IgD-negative memory B cell (primary cell): ENCODE measurements at regions not wholly inside any gene's neighbourhood (a gene's known extent, or its start where the extent isn't known, plus 50 kb on each side); places are given as distances from the start of the nearest gene placed in this dataset.
"Not testable (repeated sequence)": the region's sequence is repeated elsewhere in the genome, so short reads cannot be mapped to it uniquely, and the experiment has no call there.

Experiments used
- H3K27ac Mint-ChIP-seq, 3 donors: one replicate each; pipeline ENCODE4 v1.8.0; 2020 to 2022; ENCODE audit warnings: mild to moderate bottlenecking in 3 of 3, mixed read lengths in 3 of 3, moderate library complexity in 1 of 3
- H3K27me3 Mint-ChIP-seq: one replicate; pipeline ENCODE4 v1.8.0; 2021; ENCODE audit warnings: mixed read lengths
- H3K36me3 Mint-ChIP-seq: one replicate; pipeline ENCODE4 v1.8.0; 2020; ENCODE audit warnings: mild to moderate bottlenecking, mixed read lengths
- H3K4me1 Mint-ChIP-seq, 3 donors: one replicate each; pipeline ENCODE4 v1.8.0; 2020 to 2022; ENCODE audit warnings: mixed read lengths in 3 of 3, mild to moderate bottlenecking in 1 of 3
- H3K4me3 Mint-ChIP-seq, 4 donors: one replicate each; pipeline ENCODE4 v1.8.0; 2020 to 2022; ENCODE audit warnings: mild to moderate bottlenecking in 4 of 4, mixed read lengths in 4 of 4, moderate library complexity in 3 of 4
- H3K9me3 Mint-ChIP-seq, 3 donors: one replicate each; pipeline ENCODE4 v1.8.0; 2020 to 2021; ENCODE audit warnings: mixed read lengths in 3 of 3, mild to moderate bottlenecking in 1 of 3

DNA sequence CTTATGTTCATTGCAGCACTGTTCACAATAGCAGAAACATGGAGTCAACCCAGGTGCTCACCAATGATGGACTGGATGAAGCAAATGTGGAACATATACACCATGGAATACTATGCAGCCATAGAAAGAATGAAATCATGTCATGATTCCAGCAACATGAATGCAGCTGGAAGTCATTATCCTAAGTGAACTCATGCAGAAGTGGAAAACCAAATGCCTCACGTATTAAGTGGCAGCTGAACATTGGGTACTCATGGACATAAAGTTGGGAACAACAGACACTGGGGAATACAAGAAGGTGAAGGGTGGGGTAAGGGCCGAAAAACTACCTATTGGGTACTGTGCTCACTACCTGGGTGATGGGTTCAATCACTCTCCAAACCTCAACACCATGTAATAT lies 915.9 kb downstream of the UQCRFS1 start:
- Mint-ChIP-seq H3K4me1 (no peaks in the 10 kb centered on the region), H3K36me3 (no peaks in the 10 kb centered on the region), H3K4me3 (no peak overlapping the region), H3K27me3 (no peaks in the 10 kb centered on the region), H3K27ac (no peak overlapping the region), H3K9me3 (peaks cover 4 to 12% (median 5%) of the 10 kb centered on the region in 3 donors)

DNA sequence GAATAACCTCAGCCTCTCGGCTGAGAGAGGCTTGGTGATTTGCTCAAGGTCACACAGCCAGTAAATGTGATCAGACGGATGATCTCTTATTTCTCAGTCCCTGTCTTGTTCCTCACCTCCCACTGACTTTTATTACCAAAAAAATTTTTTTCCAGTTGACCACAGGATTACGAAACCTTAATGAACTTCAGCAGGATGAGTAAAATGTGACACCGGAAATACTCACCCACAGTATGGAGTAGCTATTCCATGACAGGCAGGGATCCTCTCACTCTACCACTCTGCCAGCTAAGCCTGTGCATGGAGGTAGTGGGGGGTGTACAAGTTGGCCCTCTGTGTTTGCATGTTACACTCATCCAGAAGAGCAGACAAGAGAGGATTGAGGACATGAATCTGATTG lies 916.4 kb downstream of the UQCRFS1 start:
- Mint-ChIP-seq H3K27ac (no peak overlapping the region), H3K9me3 (peaks cover 5 to 12% (median 6%) of the 10 kb centered on the region in 3 donors), H3K4me3 (no peak overlapping the region), H3K36me3 (no peaks in the 10 kb centered on the region), H3K4me1 (no peaks in the 10 kb centered on the region), H3K27me3 (no peaks in the 10 kb centered on the region)

DNA sequence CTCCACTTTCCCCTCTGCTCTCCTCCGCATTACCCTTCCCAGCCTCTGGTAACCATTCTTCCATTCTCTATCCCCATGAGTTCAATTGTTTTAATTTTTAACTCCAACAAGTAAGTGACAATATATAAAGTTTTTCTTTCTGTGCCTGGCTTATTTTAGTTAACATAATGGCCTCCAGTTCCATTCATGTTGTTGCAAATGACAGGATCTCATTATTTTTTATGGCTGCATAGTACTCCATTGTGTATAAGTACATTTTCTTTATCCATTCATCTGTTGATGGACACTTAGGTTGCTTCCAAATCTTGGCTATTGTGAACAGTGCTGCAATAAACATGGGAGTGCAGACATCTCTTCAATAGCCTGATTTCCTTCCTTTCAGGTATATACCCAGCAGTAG lies 918.0 kb downstream of the UQCRFS1 start:
- not testable (repeated sequence) for H3K27me3 Mint-ChIP-seq, H3K4me1 Mint-ChIP-seq, H3K4me3 Mint-ChIP-seq, H3K36me3 Mint-ChIP-seq, H3K27ac Mint-ChIP-seq
- H3K9me3 Mint-ChIP-seq, result peaks cover 5 to 12% (median 5%) of the 10 kb centered on the region in 3 donors

DNA sequence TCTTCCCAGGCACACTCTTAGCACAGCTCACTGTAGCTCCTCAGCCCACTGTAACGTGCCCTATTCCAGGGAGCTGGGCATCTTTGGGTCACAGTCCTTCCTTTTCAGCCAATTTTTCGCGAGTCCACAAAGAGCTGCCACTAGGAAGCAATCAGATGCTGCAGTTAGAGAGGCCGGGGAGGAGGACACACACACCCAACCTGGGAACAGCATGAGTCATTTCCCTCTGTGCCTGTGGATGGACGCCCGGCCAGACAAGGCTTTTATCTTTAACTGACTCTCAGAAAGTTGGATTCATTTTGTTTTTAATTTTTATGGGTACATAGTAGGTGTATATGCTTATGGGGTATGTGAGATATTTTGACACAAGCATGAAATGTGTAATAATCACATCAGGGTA lies 918.6 kb downstream of the UQCRFS1 start:
- no peak overlapping the region for H3K27ac Mint-ChIP-seq
- H3K4me3 Mint-ChIP-seq, result no peak overlapping the region
- peaks cover 5 to 12% (median 5%) of the 10 kb centered on the region in 3 donors for H3K9me3 Mint-ChIP-seq
- H3K36me3 Mint-ChIP-seq, result no peaks in the 10 kb centered on the region
- H3K4me1 Mint-ChIP-seq, result no peaks in the 10 kb centered on the region
- no peaks in the 10 kb centered on the region for H3K27me3 Mint-ChIP-seq

DNA sequence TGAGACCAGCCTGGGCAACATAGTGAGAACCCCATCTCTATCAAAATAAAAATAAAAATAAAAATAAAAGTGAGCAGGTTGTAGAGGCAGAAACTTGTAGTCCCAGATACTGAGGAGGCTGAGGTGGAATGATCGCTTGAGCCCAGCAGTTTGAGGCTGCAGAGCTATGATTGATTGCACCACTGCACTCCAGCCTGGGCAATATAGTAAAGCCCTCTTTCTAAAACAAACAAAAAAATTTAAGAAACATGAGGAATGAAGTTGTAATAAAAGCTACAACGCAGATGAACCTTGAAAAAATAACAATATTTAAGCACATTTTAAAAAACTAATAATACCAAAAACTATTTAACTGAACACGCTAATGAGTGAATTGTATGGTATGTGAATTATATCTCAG lies 919.3 kb downstream of the UQCRFS1 start:
- H3K36me3 Mint-ChIP-seq, result no peaks in the 10 kb centered on the region
- peaks cover 5 to 12% (median 5%) of the 10 kb centered on the region in 3 donors for H3K9me3 Mint-ChIP-seq
- H3K27me3 Mint-ChIP-seq, result no peaks in the 10 kb centered on the region
- H3K27ac Mint-ChIP-seq, result no peak overlapping the region
- no peaks in the 10 kb centered on the region for H3K4me1 Mint-ChIP-seq
- no peak overlapping the region for H3K4me3 Mint-ChIP-seq

GRCh38 chr19:28292822-28293500 lies 920.0 kb downstream of the UQCRFS1 start:
- H3K4me1 Mint-ChIP-seq, result no peaks in the 10 kb centered on the region
- H3K27ac Mint-ChIP-seq, result no peak overlapping the region
- no peaks in the 10 kb centered on the region for H3K36me3 Mint-ChIP-seq
- H3K4me3 Mint-ChIP-seq, result no peak overlapping the region
- peaks cover 5 to 12% (median 5%) of the 10 kb centered on the region in 3 donors for H3K9me3 Mint-ChIP-seq
- no peaks in the 10 kb centered on the region for H3K27me3 Mint-ChIP-seq

DNA sequence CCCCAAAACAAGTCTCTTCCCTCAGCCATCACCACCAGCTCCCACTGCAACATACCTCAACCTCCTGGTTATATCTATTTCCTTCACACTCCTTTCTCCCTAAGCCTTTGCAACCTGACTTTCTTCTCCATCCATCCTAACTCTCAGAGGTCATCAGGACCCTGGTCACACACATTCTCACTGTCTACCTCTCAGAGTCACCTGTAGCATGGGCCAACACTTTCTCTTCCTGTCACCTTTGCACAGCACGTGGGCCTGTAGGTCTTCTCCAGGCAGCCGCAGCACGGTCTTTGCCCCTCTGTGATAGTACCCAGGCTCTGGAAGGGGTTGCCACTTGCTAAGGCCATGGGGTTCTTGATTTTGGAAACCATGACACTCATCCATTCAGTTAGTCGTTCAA lies 921.1 kb downstream of the UQCRFS1 start:
- H3K36me3 Mint-ChIP-seq, result no peaks in the 10 kb centered on the region
- H3K4me1 Mint-ChIP-seq, result no peaks in the 10 kb centered on the region
- H3K4me3 Mint-ChIP-seq, result no peak overlapping the region
- H3K9me3 Mint-ChIP-seq, result peaks cover 3 to 18% (median 5%) of the 10 kb centered on the region in 3 donors
- no peaks in the 10 kb centered on the region for H3K27me3 Mint-ChIP-seq
- H3K27ac Mint-ChIP-seq, result no peak overlapping the region

DNA sequence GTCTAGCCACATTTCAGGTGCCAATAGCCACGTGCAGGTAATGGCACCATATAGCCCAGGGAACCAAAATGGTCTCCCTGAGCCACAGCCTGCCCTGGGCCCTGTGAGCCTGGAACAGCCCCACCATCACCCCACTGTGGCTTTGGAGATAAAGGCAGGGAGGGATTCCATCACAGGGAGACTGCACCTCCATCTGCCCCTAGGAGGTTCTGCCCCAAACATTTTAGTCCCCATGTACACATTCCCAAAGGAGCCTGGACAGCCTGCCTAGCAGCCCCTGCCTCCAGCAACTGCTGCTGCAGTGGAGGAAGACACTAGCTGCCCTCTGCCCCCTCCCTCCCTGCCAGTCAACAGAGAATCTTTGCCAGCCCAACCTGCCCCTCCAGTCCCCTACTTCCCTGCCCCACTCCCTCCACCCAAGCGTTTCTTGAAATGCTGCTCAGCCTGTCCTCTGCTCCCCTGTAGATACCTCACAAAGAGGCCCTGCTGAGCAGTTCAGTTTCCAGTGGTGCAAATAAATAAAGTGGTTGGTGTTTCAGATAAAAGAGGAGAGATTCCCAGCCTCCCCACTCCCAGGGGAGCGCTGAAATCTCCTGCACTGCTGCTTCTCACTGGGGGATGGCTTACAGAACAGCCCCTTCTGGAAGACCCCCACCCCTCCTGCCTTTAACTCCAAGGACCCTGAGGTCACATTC lies 921.8 kb downstream of the UQCRFS1 start:
- no peaks in the 10 kb centered on the region for H3K27me3 Mint-ChIP-seq
- H3K9me3 Mint-ChIP-seq, result peaks cover 0 to 18% (median 5%) of the 10 kb centered on the region in 3 donors

GRCh38 chr19:28289295-28290063 lies 923.5 kb downstream of the UQCRFS1 start:
- Mint-ChIP-seq H3K4me1 (no peaks in the 10 kb centered on the region), H3K4me3 (no peak overlapping the region), H3K9me3 (peaks cover 0 to 15% (median 12%) of the 10 kb centered on the region in 3 donors), H3K27ac (no peak overlapping the region), H3K36me3 (no peaks in the 10 kb centered on the region), H3K27me3 (no peaks in the 10 kb centered on the region)

More for the DNA sequence above, 921.8 kb downstream of the UQCRFS1 start:
- H3K27ac Mint-ChIP-seq, result peak overlapping the region in 1 of 3 donors; percentile 3
- no peaks in the 10 kb centered on the region for H3K4me1 Mint-ChIP-seq
- no peaks in the 10 kb centered on the region for H3K36me3 Mint-ChIP-seq
- no peak overlapping the region for H3K4me3 Mint-ChIP-seq

GRCh38 chr19:28288572-28289264 lies 924.2 kb downstream of the UQCRFS1 start:
- no peaks in the 10 kb centered on the region for H3K27me3 Mint-ChIP-seq
- no peak overlapping the region for H3K4me3 Mint-ChIP-seq
- peaks cover 0 to 15% (median 12%) of the 10 kb centered on the region in 3 donors for H3K9me3 Mint-ChIP-seq
- no peak overlapping the region for H3K27ac Mint-ChIP-seq
- no peaks in the 10 kb centered on the region for H3K36me3 Mint-ChIP-seq
- H3K4me1 Mint-ChIP-seq, result no peaks in the 10 kb centered on the region

- no peaks in the 10 kb centered on the region for H3K4me1 Mint-ChIP-seq
- H3K27me3 Mint-ChIP-seq, result no peaks in the 10 kb centered on the region
- no peak overlapping the region for H3K27ac Mint-ChIP-seq
- H3K36me3 Mint-ChIP-seq, result no peaks in the 10 kb centered on the region
- peaks cover 0 to 12% (median 6%) of the 10 kb centered on the region in 3 donors for H3K9me3 Mint-ChIP-seq
- no peak overlapping the region for H3K4me3 Mint-ChIP-seq
Observed at GRCh38 chr19:28285917-28286316, 927.0 kb downstream of the UQCRFS1 start.

GRCh38 chr19:28285078-28285477 lies 927.9 kb downstream of the UQCRFS1 start:
- H3K27me3 Mint-ChIP-seq, result no peaks in the 10 kb centered on the region
- H3K36me3 Mint-ChIP-seq, result no peaks in the 10 kb centered on the region
- peak overlapping the region in 1 of 4 donors; percentile 9 for H3K4me3 Mint-ChIP-seq
- no peaks in the 10 kb centered on the region for H3K4me1 Mint-ChIP-seq
- H3K27ac Mint-ChIP-seq, result no peak overlapping the region
- H3K9me3 Mint-ChIP-seq, result peaks cover 0 to 12% (median 6%) of the 10 kb centered on the region in 3 donors

- Mint-ChIP-seq H3K36me3 (no peaks in the 10 kb centered on the region), H3K4me3 (no peak overlapping the region), H3K27ac (no peak overlapping the region), H3K4me1 (no peaks in the 10 kb centered on the region), H3K9me3 (peaks cover 1 to 12% (median 7%) of the 10 kb centered on the region in 3 donors), H3K27me3 (no peaks in the 10 kb centered on the region)
Observed at GRCh38 chr19:28284389-28284788, 928.6 kb downstream of the UQCRFS1 start.

DNA sequence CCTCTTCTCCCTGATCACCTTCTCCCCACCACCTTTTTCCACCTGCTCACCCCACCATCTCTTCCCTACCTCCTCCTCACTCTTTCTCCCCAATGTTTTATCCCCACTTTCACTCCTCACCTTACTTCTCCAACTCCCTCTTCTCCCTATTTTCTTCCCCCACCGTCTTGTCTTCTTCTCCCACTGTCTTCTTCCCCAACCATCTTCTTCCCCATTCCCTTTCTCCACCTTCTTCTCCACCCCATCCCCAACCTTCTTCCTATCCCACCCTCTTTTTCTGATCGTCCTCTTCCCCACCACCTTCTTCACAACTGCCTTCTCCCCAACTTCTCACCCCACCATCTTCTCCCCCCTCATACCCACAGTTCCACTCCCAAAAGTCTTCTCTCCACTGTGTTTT lies 929.4 kb downstream of the UQCRFS1 start:
- Mint-ChIP-seq H3K9me3 (peaks cover 3 to 13% (median 12%) of the 10 kb centered on the region in 3 donors), H3K27me3 (no peaks in the 10 kb centered on the region), H3K27ac (no peak overlapping the region), H3K4me3 (peak overlapping the region in 1 of 4 donors; percentile 21), H3K4me1 (no peaks in the 10 kb centered on the region), H3K36me3 (no peaks in the 10 kb centered on the region)

GRCh38 chr19:28281676-28282075 lies 931.3 kb downstream of the UQCRFS1 start:
- no peaks in the 10 kb centered on the region for H3K4me1 Mint-ChIP-seq
- H3K4me3 Mint-ChIP-seq, result no peak overlapping the region
- H3K9me3 Mint-ChIP-seq, result peaks cover 5 to 13% (median 6%) of the 10 kb centered on the region in 3 donors
- H3K27me3 Mint-ChIP-seq, result no peaks in the 10 kb centered on the region
- no peak overlapping the region for H3K27ac Mint-ChIP-seq
- H3K36me3 Mint-ChIP-seq, result no peaks in the 10 kb centered on the region
